HepG2 (cell line): ENCODE measurements at regions not wholly inside any gene's neighbourhood (a gene's known extent, or its start where the extent isn't known, plus 50 kb on each side); places are given as distances from the start of the nearest gene placed in this dataset.

Experiments used
- ARID5B ChIP-seq: IDR thresholded peaks from 2 replicates; pipeline ENCODE4 v1.4.0; 2020; ENCODE audit warnings: mild to moderate bottlenecking, missing genetic modification reagents
- ATF7-NPFF ChIP-seq: sonication (generic); formaldehyde crosslinking; IDR thresholded peaks from 2 replicates; pipeline ENCODE4 v1.8.1; 2023; ENCODE audit warnings: mild to moderate bottlenecking, low read depth, missing genetic modification reagents, moderate library complexity
- CEBPB ChIP-seq: IDR thresholded peaks from 2 replicates; pipeline ENCODE4 v1.6.1; 2011; ENCODE audit warnings: low read depth, low read length, improper control_type of control experiment, borderline replicate concordance
- CEBPG ChIP-seq: IDR thresholded peaks from 2 replicates; pipeline ENCODE4 v1.6.1; 2016
- ELF3 ChIP-seq: IDR thresholded peaks from 2 replicates; pipeline ENCODE4 v1.6.1; 2016; ENCODE audit warnings: missing genetic modification reagents, missing compliant biosample characterization
- MLXIP ChIP-seq: sonication (generic); formaldehyde crosslinking; IDR thresholded peaks from 2 replicates; pipeline ENCODE4 v1.9.0; 2021; ENCODE audit warnings: missing genetic modification reagents, borderline replicate concordance
- PBX2 ChIP-seq: IDR thresholded peaks from 2 replicates; pipeline ENCODE4 v1.6.1; 2016; ENCODE audit warnings: control low read depth
- RBM39 ChIP-seq: fragments of 200-400 bp; formaldehyde crosslinking; IDR thresholded peaks from one replicate; pipeline ENCODE4 v1.6.1; 2018; ENCODE audit warnings: antibody characterized with exemption, mild to moderate bottlenecking, low read depth, low read length; ENCODE audit not compliant: poor library complexity, severe bottlenecking
- ZBTB40 ChIP-seq, 2 experiments: fragments of 450-650 bp in 1 of 2; sonication (generic) in 1 of 2; formaldehyde crosslinking in 1 of 2; IDR thresholded peaks; 2 replicates each; pipeline versions ENCODE4 v1.6.1 to v1.8.0; 2016 to 2022; ENCODE audit warnings: antibody characterized with exemption in 1 of 2, mild to moderate bottlenecking in 1 of 2, missing genetic modification reagents in 1 of 2
- ZNF256 ChIP-seq: sonication (generic); formaldehyde crosslinking; conservative IDR thresholded peaks from 2 replicates; pipeline ENCODE4 v1.4.0; 2020; ENCODE audit warnings: missing genetic modification reagents
- ZNF720 ChIP-seq: sonication (generic); formaldehyde crosslinking; IDR thresholded peaks from 2 replicates; pipeline ENCODE4 v1.4.0; 2020; ENCODE audit warnings: missing genetic modification reagents
- ZNF773 ChIP-seq: sonication (generic); formaldehyde crosslinking; IDR thresholded peaks from 2 replicates; pipeline ENCODE4 v1.4.0; 2020; ENCODE audit warnings: missing genetic modification reagents, borderline replicate concordance

- peak; percentile 56; the same call in 1 of the 2 replicates for TF ChIP-seq CEBPB
- TF ChIP-seq ATF7-NPFF (CRISPR knock-in tag): no peak
- peak; percentile 37; the same call in 1 of the 2 replicates for TF ChIP-seq ARID5B (CRISPR knock-in tag)
- no peak for TF ChIP-seq RBM39
- no peak for TF ChIP-seq ZBTB40 (IDR thresholded peaks at IDR 0.05)
- TF ChIP-seq ZBTB40 (CRISPR knock-in tag; IDR thresholded peaks at IDR 0.05): no peak
- no peak for TF ChIP-seq MLXIP
- TF ChIP-seq ZNF256 (CRISPR knock-in tag): no peak
- TF ChIP-seq ELF3 (CRISPR knock-in tag): peak; percentile 57; the same call in 1 of the 2 replicates
- TF ChIP-seq CEBPG (CRISPR knock-in tag): peak; percentile 38; the same call in 1 of the 2 replicates
- no peak for TF ChIP-seq ZNF720 (CRISPR knock-in tag)
- no peak for TF ChIP-seq ZNF773 (CRISPR knock-in tag)
- TF ChIP-seq PBX2 (CRISPR knock-in tag): no peak
These were observed 106.7 kb downstream of the GPX5 start (continued) for GRCh38 chr6:28632326-28632851.
